Smooth muscle cell (in vitro differentiated cells): ENCODE measurements at regions not wholly inside any gene's neighbourhood (a gene's known extent, or its start where the extent isn't known, plus 50 kb on each side); places are given as distances from the start of the nearest gene placed in this dataset.

ENCODE experiments used
- DNase-seq: peaks from one replicate; lab custom pipeline; 2025; ENCODE audit not compliant: unreplicated experiment; lab: John Stamatoyannopoulos, UW
- H2AFZ ChIP-seq: fragments of 200-600 bp; sonication (generic); 2 replicates; pipeline ENCODE4 v1.6.0; 2016; ENCODE audit warnings: antibody characterized with exemption, low read depth, mild to moderate bottlenecking
- H3F3A ChIP-seq: fragments of 200-600 bp; sonication (generic); 2 replicates; pipeline ENCODE4 v1.6.0; 2017; ENCODE audit warnings: antibody characterized with exemption, low read depth
- H3K27ac ChIP-seq: fragments of 200-600 bp; sonication (generic); 2 replicates; pipeline ENCODE4 v1.5.1; 2016; ENCODE audit warnings: low read depth, mild to moderate bottlenecking
- H3K27me3 ChIP-seq: fragments of 200-600 bp; sonication (generic); 2 replicates; pipeline ENCODE4 v1.6.1; 2016; ENCODE audit warnings: low read depth, mild to moderate bottlenecking
- H3K36me3 ChIP-seq: fragments of 200-600 bp; sonication (generic); 2 replicates; pipeline ENCODE4 v1.5.1; 2016; ENCODE audit warnings: low read depth
- H3K4me1 ChIP-seq: fragments of 200-600 bp; sonication (generic); 2 replicates; pipeline ENCODE4 v1.5.1; 2016; ENCODE audit warnings: low read depth
- H3K4me2 ChIP-seq: fragments of 200-600 bp; sonication (generic); 2 replicates; pipeline ENCODE4 v1.6.0; 2016; ENCODE audit warnings: mild to moderate bottlenecking
- H3K4me3 ChIP-seq: fragments of 200-600 bp; sonication (generic); 2 replicates; pipeline ENCODE4 v1.5.1; 2016; ENCODE audit warnings: mild to moderate bottlenecking
- H3K79me2 ChIP-seq: fragments of 200-600 bp; sonication (generic); 2 replicates; pipeline ENCODE4 v1.6.0; 2016; ENCODE audit warnings: low read depth, mild to moderate bottlenecking
- H3K9ac ChIP-seq: fragments of 200-600 bp; sonication (generic); 2 replicates; pipeline ENCODE4 v1.6.0; 2016; ENCODE audit warnings: low read depth
- H3K9me3 ChIP-seq: fragments of 200-600 bp; sonication (generic); replicated peaks from 2 replicates; pipeline ENCODE4 v1.5.1; 2016; ENCODE audit warnings: low read depth
- H4K20me1 ChIP-seq: fragments of 200-600 bp; sonication (generic); 2 replicates; pipeline ENCODE4 v1.6.0; 2016; ENCODE audit warnings: low read depth
- CTCF ChIP-seq: fragments of 200-600 bp; sonication (generic); IDR thresholded peaks from 2 replicates; pipeline ENCODE4 v1.5.1; 2017; ENCODE audit warnings: borderline replicate concordance, mild to moderate bottlenecking, antibody characterized with exemption; ENCODE audit not compliant: insufficient read depth, poor library complexity, severe bottlenecking
- whole genome bisulfite sequencing: methylation state at CpG from one replicate; pipeline ENCODE4 v1.1.7; 2016; ENCODE audit warnings: low lambda C conversion rate; 5-methylcytosine and 5-hydroxymethylcytosine counted together

DNA sequence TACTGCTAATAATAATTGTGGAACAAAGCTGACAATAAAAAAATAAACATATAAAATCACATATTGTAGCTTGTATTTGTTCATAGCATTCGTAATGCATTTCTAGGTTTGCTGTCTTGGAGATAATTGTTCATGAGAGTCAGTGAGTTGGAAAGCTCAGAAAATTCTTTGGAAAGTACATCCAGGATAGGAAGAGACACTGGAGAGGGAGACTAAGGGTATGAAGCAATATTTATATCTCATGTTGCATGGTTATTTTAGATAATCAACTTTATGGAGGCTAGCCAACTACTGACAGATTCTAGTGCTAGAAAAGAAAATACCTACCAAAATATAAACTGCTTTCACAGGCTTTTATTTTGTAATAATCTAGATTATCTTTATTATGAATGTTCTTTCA is 1095.2 kb downstream of the FSCB start:
- WGBS = 88% methylated on average over 1 of the region's 1 CpG
- Histone ChIP-seq H3K27me3 (no peaks in the 10 kb centered on the region), H3F3A (no peaks in the 10 kb centered on the region), H3K4me2 (no peak overlapping the region), H3K9ac (no peak overlapping the region), H3K4me3 (no peak overlapping the region), H3K27ac (no peak overlapping the region), H3K36me3 (no peaks in the 10 kb centered on the region), H4K20me1 (no peaks in the 10 kb centered on the region), H3K79me2 (no peaks in the 10 kb centered on the region), H3K4me1 (no peaks in the 10 kb centered on the region), H2AFZ (no peak overlapping the region), H3K9me3 (no peaks in the 10 kb centered on the region)
- no peak for TF ChIP-seq CTCF
- no peak for DNase-seq

GRCh38 chr14:43410631-43411030 is 1096.5 kb downstream of the FSCB start:
- Histone ChIP-seq H3K36me3 (no peaks in the 10 kb centered on the region), H3K4me1 (no peaks in the 10 kb centered on the region), H3K4me3 (no peak overlapping the region), H4K20me1 (no peaks in the 10 kb centered on the region), H3K27ac (no peak overlapping the region), H3K9me3 (no peaks in the 10 kb centered on the region), H3F3A (no peaks in the 10 kb centered on the region), H3K27me3 (no peaks in the 10 kb centered on the region), H3K9ac (no peak overlapping the region), H3K4me2 (no peak overlapping the region), H2AFZ (no peak overlapping the region), H3K79me2 (no peaks in the 10 kb centered on the region)
- DNase-seq = no peak
- TF ChIP-seq CTCF = no peak
- 76% methylated on average over 3 of the region's 3 CpGs for WGBS

DNA sequence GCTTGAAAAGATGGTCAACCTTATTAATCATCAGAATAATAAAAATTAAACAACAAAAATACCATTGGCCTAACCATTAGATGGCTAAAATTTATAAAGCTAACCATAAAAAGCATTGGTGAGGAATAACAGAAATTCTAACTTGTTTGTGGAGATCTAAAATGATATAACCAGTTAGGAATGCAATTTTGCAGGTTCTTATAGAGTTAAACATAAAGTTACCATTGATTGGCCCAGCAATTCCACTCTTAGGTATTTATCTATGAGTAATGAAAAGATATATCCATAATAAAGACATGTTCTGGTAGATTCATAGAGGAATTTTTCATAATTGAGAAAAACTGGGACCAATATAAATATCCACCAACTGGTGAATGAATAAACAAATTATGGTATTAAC is 1098.6 kb downstream of the FSCB start:
- H3K27ac ChIP-seq = no peak overlapping the region

More for the DNA sequence above, 1098.6 kb downstream of the FSCB start:
- Histone ChIP-seq H3K79me2 (no peaks in the 10 kb centered on the region), H3K4me1 (no peaks in the 10 kb centered on the region), H3K27me3 (no peaks in the 10 kb centered on the region), H2AFZ (no peak overlapping the region), H3K4me2 (no peak overlapping the region), H4K20me1 (no peaks in the 10 kb centered on the region), H3K36me3 (no peaks in the 10 kb centered on the region), H3K9ac (no peak overlapping the region), H3F3A (no peaks in the 10 kb centered on the region), H3K4me3 (no peak overlapping the region), H3K9me3 (no peaks in the 10 kb centered on the region)
- TF ChIP-seq CTCF = no peak
- no peak for DNase-seq
